22Rv1 (cell line): ENCODE measurements at regions not wholly inside any gene's neighbourhood (a gene's known extent, or its start where the extent isn't known, plus 50 kb on each side); places are given as distances from the start of the nearest gene placed in this dataset.

ENCODE experiments used
- ZFX ChIP-seq: fragments of 450-650 bp; IDR thresholded peaks from 2 replicates; pipeline ENCODE4 v1.6.1; 2017; ENCODE audit warnings: antibody characterized with exemption, borderline replicate concordance
- TF ChIP-seq, protein P1 (sequence below): fragments of 450-650 bp; IDR thresholded peaks from 2 replicates; pipeline ENCODE4 v1.5.1; 2017; ENCODE audit warnings: mild to moderate bottlenecking

DNA sequence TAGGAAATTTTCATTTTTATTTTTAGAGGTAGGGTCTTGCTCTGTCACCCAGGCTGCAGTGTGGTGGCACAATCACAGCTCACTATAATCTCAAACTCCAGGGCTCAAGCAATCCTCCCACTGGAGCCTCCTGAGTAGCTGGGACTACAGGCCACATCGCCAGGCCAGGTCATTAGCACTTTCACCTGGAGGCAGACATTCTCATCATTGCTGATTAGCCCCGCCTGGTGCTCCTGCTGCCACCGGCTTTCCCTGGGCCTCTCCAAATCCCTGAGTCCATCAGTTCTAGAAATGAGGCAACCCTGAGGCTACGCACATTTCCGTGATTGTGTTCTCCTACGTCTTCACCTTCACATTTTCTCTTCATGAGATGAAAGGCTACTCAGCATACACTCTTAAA is 607.7 kb upstream of the NRSN1 start:
- TF ChIP-seq, protein P1, sequence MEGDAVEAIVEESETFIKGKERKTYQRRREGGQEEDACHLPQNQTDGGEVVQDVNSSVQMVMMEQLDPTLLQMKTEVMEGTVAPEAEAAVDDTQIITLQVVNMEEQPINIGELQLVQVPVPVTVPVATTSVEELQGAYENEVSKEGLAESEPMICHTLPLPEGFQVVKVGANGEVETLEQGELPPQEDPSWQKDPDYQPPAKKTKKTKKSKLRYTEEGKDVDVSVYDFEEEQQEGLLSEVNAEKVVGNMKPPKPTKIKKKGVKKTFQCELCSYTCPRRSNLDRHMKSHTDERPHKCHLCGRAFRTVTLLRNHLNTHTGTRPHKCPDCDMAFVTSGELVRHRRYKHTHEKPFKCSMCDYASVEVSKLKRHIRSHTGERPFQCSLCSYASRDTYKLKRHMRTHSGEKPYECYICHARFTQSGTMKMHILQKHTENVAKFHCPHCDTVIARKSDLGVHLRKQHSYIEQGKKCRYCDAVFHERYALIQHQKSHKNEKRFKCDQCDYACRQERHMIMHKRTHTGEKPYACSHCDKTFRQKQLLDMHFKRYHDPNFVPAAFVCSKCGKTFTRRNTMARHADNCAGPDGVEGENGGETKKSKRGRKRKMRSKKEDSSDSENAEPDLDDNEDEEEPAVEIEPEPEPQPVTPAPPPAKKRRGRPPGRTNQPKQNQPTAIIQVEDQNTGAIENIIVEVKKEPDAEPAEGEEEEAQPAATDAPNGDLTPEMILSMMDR = no peak
- no peak for TF ChIP-seq ZFX
